ENCODE measurements at regions not wholly inside any gene's neighbourhood (a gene's known extent, or its start where the extent isn't known, plus 50 kb on each side); places are given as distances from the start of the nearest gene placed in this dataset.
A peak's percentile ranks its signal among the peaks of the same experiment; 100 is the strongest.

GRCh38 chr2:62570861-62571698, 65.1 kb upstream of the TMEM17 start:
- no peaks in the 10 kb centered on the region for H3K27me3 ChIP-seq
- H3K4me1 ChIP-seq (replicated peaks in 1 of 2) = peaks cover 4 to 19% of the 10 kb centered on the region in 2 donors
- no peaks in the 10 kb centered on the region for H3K9me3 ChIP-seq (replicated peaks in 1 of 3)
- no peak overlapping the region for H3K27ac ChIP-seq
- 8 to 18% (median 9%) methylated on average over 20 to 35 of the region's 35 CpGs for WGBS, 4 donors
- DNase-seq = peak; percentile 55 to 74 (median 66)
- peak overlapping the region in 2 of 4 donors; percentile 6 to 57 for H3K4me3 ChIP-seq
- intact Hi-C loops (cut with DNase I) = no loop called here
- no peak for TF ChIP-seq POLR2A (IDR thresholded peaks at IDR 0.05)
- TF ChIP-seq, protein P1, sequence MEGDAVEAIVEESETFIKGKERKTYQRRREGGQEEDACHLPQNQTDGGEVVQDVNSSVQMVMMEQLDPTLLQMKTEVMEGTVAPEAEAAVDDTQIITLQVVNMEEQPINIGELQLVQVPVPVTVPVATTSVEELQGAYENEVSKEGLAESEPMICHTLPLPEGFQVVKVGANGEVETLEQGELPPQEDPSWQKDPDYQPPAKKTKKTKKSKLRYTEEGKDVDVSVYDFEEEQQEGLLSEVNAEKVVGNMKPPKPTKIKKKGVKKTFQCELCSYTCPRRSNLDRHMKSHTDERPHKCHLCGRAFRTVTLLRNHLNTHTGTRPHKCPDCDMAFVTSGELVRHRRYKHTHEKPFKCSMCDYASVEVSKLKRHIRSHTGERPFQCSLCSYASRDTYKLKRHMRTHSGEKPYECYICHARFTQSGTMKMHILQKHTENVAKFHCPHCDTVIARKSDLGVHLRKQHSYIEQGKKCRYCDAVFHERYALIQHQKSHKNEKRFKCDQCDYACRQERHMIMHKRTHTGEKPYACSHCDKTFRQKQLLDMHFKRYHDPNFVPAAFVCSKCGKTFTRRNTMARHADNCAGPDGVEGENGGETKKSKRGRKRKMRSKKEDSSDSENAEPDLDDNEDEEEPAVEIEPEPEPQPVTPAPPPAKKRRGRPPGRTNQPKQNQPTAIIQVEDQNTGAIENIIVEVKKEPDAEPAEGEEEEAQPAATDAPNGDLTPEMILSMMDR (IDR thresholded peaks at IDR 0.05) = no peak
- H3K36me3 ChIP-seq (replicated peaks in 1 of 2) = no peaks in the 10 kb centered on the region

GRCh38 chr2:62569907-62570841, 64.2 kb upstream of the TMEM17 start:
- intact Hi-C loops (cut with DNase I) = no loop called here
- Histone ChIP-seq H3K9me3 (replicated peaks in 1 of 3) (no peaks in the 10 kb centered on the region), H3K4me3 (peak overlapping the region in 1 of 4 donors; percentile 57), H3K36me3 (replicated peaks in 1 of 2) (no peaks in the 10 kb centered on the region), H3K27me3 (no peaks in the 10 kb centered on the region), H3K4me1 (replicated peaks in 1 of 2) (peaks cover 4 to 19% of the 10 kb centered on the region in 2 donors), H3K27ac (peak overlapping the region in 1 of 5 donors; percentile 18)
- WGBS, 4 donors = 71 to 76% (median 74%) methylated on average over 22 to 23 of the region's 23 CpGs
- no peak for DNase-seq
- TF ChIP-seq, protein P1 (IDR thresholded peaks at IDR 0.05) = no peak
- TF ChIP-seq POLR2A (IDR thresholded peaks at IDR 0.05) = no peak

DNA sequence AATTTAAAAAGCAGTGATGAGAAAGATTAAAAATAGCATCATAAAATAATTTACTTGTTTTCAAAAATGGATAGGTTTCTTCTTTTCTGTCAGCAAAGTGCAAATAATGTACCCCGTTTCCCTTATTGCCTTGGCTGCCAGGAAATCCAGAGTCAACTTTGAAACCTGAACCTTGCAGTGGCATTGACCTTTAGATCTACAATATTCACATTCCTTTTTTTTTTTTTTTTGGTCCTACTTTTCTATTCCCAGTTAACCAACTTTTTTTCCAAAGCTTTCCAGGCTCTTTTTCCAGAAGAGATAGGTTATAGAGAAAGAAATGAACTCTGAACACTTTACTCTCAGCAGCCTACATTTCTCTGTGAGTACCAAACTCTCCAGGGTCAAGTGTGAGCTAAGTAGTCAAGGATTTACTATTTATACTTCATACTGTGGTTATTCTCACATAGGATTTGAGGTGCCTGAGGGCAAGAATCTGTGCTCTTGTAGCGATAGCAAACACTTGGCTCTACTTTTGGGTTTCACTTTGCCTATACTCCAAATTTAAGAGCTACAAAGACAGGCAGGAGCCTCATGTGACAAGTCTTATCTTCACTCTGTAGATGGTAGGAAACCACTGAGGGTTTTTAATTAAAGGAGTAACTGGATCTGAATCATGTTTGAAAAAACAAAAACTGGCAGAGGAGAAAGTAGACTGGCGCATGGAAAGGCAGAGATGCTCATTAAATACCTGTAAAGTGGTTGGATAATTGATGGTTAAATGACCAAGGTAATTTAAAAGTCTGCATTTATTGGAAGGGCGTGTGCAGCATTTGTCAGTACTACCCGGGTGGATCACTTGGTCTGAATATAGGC, 63.2 kb upstream of the TMEM17 start:
- TF ChIP-seq, protein P1 (IDR thresholded peaks at IDR 0.05) = no peak
- no peak for TF ChIP-seq POLR2A (IDR thresholded peaks at IDR 0.05)
- Histone ChIP-seq H3K9me3 (replicated peaks in 1 of 3) (no peaks in the 10 kb centered on the region), H3K27me3 (no peaks in the 10 kb centered on the region), H3K4me1 (replicated peaks in 1 of 2) (peaks cover 4 to 19% of the 10 kb centered on the region in 2 donors), H3K36me3 (replicated peaks in 1 of 2) (no peaks in the 10 kb centered on the region), H3K4me3 (no peak overlapping the region), H3K27ac (peak overlapping the region in 2 of 5 donors; percentile 18 to 55)
- WGBS, 4 donors = 71 to 77% (median 75%) methylated on average over 5 of the region's 5 CpGs
- DNase-seq = no peak
- intact Hi-C loops (cut with DNase I) = no loop called here

Measured in adrenal gland (tissue), 9 donors.